K562 (cell line): ENCODE measurements at regions not wholly inside any gene's neighbourhood (a gene's known extent, or its start where the extent isn't known, plus 50 kb on each side); places are given as distances from the start of the nearest gene placed in this dataset.

Experiments used
- ERF ChIP-seq: fragments of 450-650 bp; formaldehyde crosslinking; IDR thresholded peaks from 2 replicates; pipeline ENCODE4 v1.4.0; 2020; ENCODE audit warnings: mild to moderate bottlenecking, mixed read lengths
- FOXP1 ChIP-seq: sonication (generic); formaldehyde crosslinking; IDR thresholded peaks from 2 replicates; pipeline ENCODE4 v1.8.0; 2022; ENCODE audit warnings: mild to moderate bottlenecking, missing genetic modification reagents
- KLF6 ChIP-seq: fragments of 250-450 bp; sonication (Bioruptor Pico); IDR thresholded peaks from 2 replicates; pipeline ENCODE4 v1.4.0; 2020; ENCODE audit warnings: mild to moderate bottlenecking, moderate library complexity, borderline replicate concordance
- NKRF ChIP-seq: fragments of 450-650 bp; IDR thresholded peaks from 2 replicates; pipeline ENCODE4 v1.6.1; 2016; ENCODE audit warnings: borderline replicate concordance
- SMARCB1 ChIP-seq: IDR thresholded peaks from 2 replicates; pipeline ENCODE4 v1.6.1; 2011; ENCODE audit warnings: improper control_type of control experiment, low read depth; ENCODE audit not compliant: insufficient read length
- TBL1XR1 ChIP-seq, 2 experiments: IDR thresholded peaks; 2 replicates each; pipeline ENCODE4 v1.6.1; 2012; ENCODE audit warnings: improper control_type of control experiment in 2 of 2, low read length in 2 of 2, mild to moderate bottlenecking in 1 of 2
- TSHZ1 ChIP-seq: fragments of 250-450 bp; sonication (Bioruptor Pico); IDR thresholded peaks from 2 replicates; pipeline ENCODE4 v1.4.0; 2020; ENCODE audit warnings: mild to moderate bottlenecking, moderate library complexity

GRCh38 chr12:124466216-124467128, 100.9 kb downstream of the NCOR2 start (continued):
- TF ChIP-seq TSHZ1 (CRISPR knock-in tag) (no peak), SMARCB1 (no peak), KLF6 (CRISPR knock-in tag) (no peak), FOXP1 (CRISPR knock-in tag) (no peak), TBL1XR1 (IDR thresholded peaks at IDR 0.05; ENCODE audit: low read length in 2 of 2) (no peak), NKRF (no peak), ERF (CRISPR knock-in tag) (no peak)
